WTC11 (cell line): ENCODE measurements at regions not wholly inside any gene's neighbourhood (a gene's known extent, or its start where the extent isn't known, plus 50 kb on each side); places are given as distances from the start of the nearest gene placed in this dataset.

ENCODE experiments used
- ATAC-seq: fragments of 200-7000 bp; cut with Tn5 transposase; 2 replicates; pipeline ENCODE4 v1.10.0; 2021; ENCODE audit warnings: mild to moderate bottlenecking, moderate library complexity
- CTCF ChIA-PET: fragments of 300-600 bp; sonication (Branson Sonifier 250); formaldehyde crosslinking; loops from one replicate; lab custom pipeline; 2021; ENCODE audit warnings: antibody characterized with exemption; lab: Charles Lee
- POLR2A ChIA-PET: fragments of 350-600 bp; sonication (Branson Sonifier 250); formaldehyde crosslinking; loops from one replicate; lab custom pipeline; 2021; ENCODE audit warnings: antibody characterized with exemption; lab: Charles Lee
- DNase-seq: peaks from one replicate; pipeline ENCODE4 v3.0.0; 2021; ENCODE audit warnings: low spot score
- H3K27ac Mint-ChIP-seq: 2 replicates; pipeline ENCODE4 v1.8.0; 2021; ENCODE audit warnings: mixed read lengths
- H3K27me3 Mint-ChIP-seq: 2 replicates; pipeline ENCODE4 v1.8.0; 2021; ENCODE audit warnings: low read depth, mild to moderate bottlenecking, moderate library complexity, mixed read lengths
- H3K36me3 Mint-ChIP-seq: 2 replicates; pipeline ENCODE4 v1.8.0; 2021; ENCODE audit warnings: mixed read lengths
- H3K4me1 Mint-ChIP-seq: 2 replicates; pipeline ENCODE4 v1.8.0; 2022; ENCODE audit warnings: mixed read lengths
- H3K4me3 Mint-ChIP-seq: 2 replicates; pipeline ENCODE4 v1.8.0; 2021; ENCODE audit warnings: mild to moderate bottlenecking, moderate library complexity, mixed read lengths
- H3K9me3 Mint-ChIP-seq: 2 replicates; pipeline ENCODE4 v1.8.0; 2021; ENCODE audit warnings: mixed read lengths
- ATF2 ChIP-seq: sonication (generic); formaldehyde crosslinking; IDR thresholded peaks from 2 replicates; pipeline ENCODE4 v1.8.1; 2022; ENCODE audit warnings: low read depth, missing genetic modification reagents, borderline replicate concordance
- E2F1 ChIP-seq: sonication (generic); formaldehyde crosslinking; IDR thresholded peaks from 2 replicates; pipeline ENCODE4 v1.8.0; 2022; ENCODE audit warnings: mild to moderate bottlenecking, missing genetic modification reagents
- EMX1 ChIP-seq: fragments of 250-450 bp; sonication (Bioruptor Pico); IDR thresholded peaks from 2 replicates; pipeline ENCODE4 v1.8.0; 2021; ENCODE audit warnings: mild to moderate bottlenecking
- ERG ChIP-seq: fragments of 250-450 bp; sonication (Bioruptor Pico); IDR thresholded peaks from 2 replicates; pipeline ENCODE4 v1.8.0; 2021; ENCODE audit warnings: mild to moderate bottlenecking
- ESRRA ChIP-seq: sonication (generic); formaldehyde crosslinking; IDR thresholded peaks from 2 replicates; pipeline ENCODE4 v1.8.1; 2022; ENCODE audit warnings: mild to moderate bottlenecking, missing genetic modification reagents, borderline replicate concordance
- FOXJ3 ChIP-seq: sonication (generic); formaldehyde crosslinking; IDR thresholded peaks from 2 replicates; pipeline ENCODE4 v1.9.0; 2021; ENCODE audit warnings: missing genetic modification reagents, mild to moderate bottlenecking, borderline replicate concordance
- FOXP1 ChIP-seq: sonication (generic); formaldehyde crosslinking; IDR thresholded peaks from 2 replicates; pipeline ENCODE4 v1.8.0; 2022; ENCODE audit warnings: missing genetic modification reagents, mild to moderate bottlenecking, moderate library complexity, borderline replicate concordance
- GABPB1 ChIP-seq: sonication (generic); formaldehyde crosslinking; IDR thresholded peaks from 2 replicates; pipeline ENCODE4 v1.8.1; 2023; ENCODE audit warnings: mild to moderate bottlenecking, missing genetic modification reagents
- GRHL2 ChIP-seq: fragments of 250-450 bp; sonication (Bioruptor Pico); IDR thresholded peaks from 2 replicates; pipeline ENCODE4 v1.8.0; 2022; ENCODE audit warnings: mild to moderate bottlenecking, moderate library complexity; ENCODE audit not compliant: insufficient replicate concordance, severe bottlenecking
- IRF1 ChIP-seq: sonication (generic); formaldehyde crosslinking; IDR thresholded peaks from 2 replicates; pipeline ENCODE4 v1.8.0; 2023; ENCODE audit warnings: missing genetic modification reagents
- JUN ChIP-seq: sonication (generic); formaldehyde crosslinking; IDR thresholded peaks from 2 replicates; pipeline ENCODE4 v1.8.0; 2023; ENCODE audit warnings: mild to moderate bottlenecking, missing genetic modification reagents
- MYBL2 ChIP-seq: sonication (generic); formaldehyde crosslinking; IDR thresholded peaks from 2 replicates; pipeline ENCODE4 v1.8.1; 2023; ENCODE audit warnings: mild to moderate bottlenecking, moderate library complexity, missing genetic modification reagents
- NFATC4 ChIP-seq: fragments of 250-450 bp; sonication (Bioruptor Pico); IDR thresholded peaks from 2 replicates; pipeline ENCODE4 v1.9.0; 2021; ENCODE audit warnings: mild to moderate bottlenecking
- TEAD4 ChIP-seq: sonication (generic); formaldehyde crosslinking; IDR thresholded peaks from 2 replicates; pipeline ENCODE4 v1.8.0; 2022; ENCODE audit warnings: mild to moderate bottlenecking, missing genetic modification reagents
- ZBTB21 ChIP-seq: sonication (generic); formaldehyde crosslinking; IDR thresholded peaks from 2 replicates; pipeline ENCODE4 v1.8.1; 2023; ENCODE audit warnings: mild to moderate bottlenecking, missing genetic modification reagents, borderline replicate concordance
- ZNF263 ChIP-seq: sonication (generic); formaldehyde crosslinking; IDR thresholded peaks from 2 replicates; pipeline ENCODE4 v1.8.1; 2022; ENCODE audit warnings: low read depth, mild to moderate bottlenecking, moderate library complexity, missing genetic modification reagents
- ZNF396 ChIP-seq: fragments of 250-450 bp; sonication (Bioruptor Pico); IDR thresholded peaks from 2 replicates; pipeline ENCODE4 v1.8.0; 2021; ENCODE audit warnings: mild to moderate bottlenecking, moderate library complexity, borderline replicate concordance
- ZNF512 ChIP-seq: sonication (generic); formaldehyde crosslinking; IDR thresholded peaks from 2 replicates; pipeline ENCODE4 v1.8.1; 2022; ENCODE audit warnings: missing genetic modification reagents, borderline replicate concordance
- TF ChIP-seq, protein P1 (sequence below): sonication (generic); formaldehyde crosslinking; IDR thresholded peaks from 2 replicates; pipeline ENCODE4 v1.8.0; 2023; ENCODE audit warnings: missing genetic modification reagents, mild to moderate bottlenecking, borderline replicate concordance

- TF ChIP-seq GABPB1 (CRISPR knock-in tag) = no peak
- no peak for TF ChIP-seq JUN (CRISPR knock-in tag)
- TF ChIP-seq ATF2 (CRISPR knock-in tag) = no peak
- no peak for TF ChIP-seq NFATC4
- TF ChIP-seq E2F1 (CRISPR knock-in tag) = no peak
- TF ChIP-seq TEAD4 (CRISPR knock-in tag) = no peak
- no peak for TF ChIP-seq MYBL2 (CRISPR knock-in tag)
- TF ChIP-seq ERG (CRISPR knock-in tag) = no peak
- no peak for TF ChIP-seq FOXP1 (CRISPR knock-in tag)
Measured at GRCh38 chr21:35163411-35163810, 114.3 kb upstream of the RUNX1 start (continued).

DNA sequence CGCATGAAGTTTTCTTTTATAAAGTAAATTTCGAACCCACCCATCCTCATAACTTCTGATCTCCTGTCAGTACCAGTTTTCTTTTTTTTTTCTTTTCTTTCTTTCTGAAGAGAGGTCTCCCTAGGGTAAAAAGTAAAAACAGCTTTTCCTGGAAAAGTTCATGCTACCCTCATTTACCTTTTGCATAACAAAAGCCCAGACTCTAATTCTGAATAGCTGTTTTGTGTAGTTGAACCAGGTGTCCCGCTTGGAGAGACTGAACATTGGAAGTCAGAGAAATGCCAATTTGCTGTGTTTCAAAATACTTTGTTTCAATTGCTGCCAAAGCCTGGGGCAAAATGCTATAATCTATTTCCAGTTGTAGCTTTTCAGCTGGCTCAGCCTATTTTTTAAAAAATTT is 113.7 kb upstream of the RUNX1 start:
- ChIA-PET POLR2A (no interaction called here), CTCF (no interaction called here)
- Mint-ChIP-seq H3K36me3 (peaks cover 14% of the 10 kb centered on the region), H3K9me3 (peaks cover 43% of the 10 kb centered on the region), H3K27me3 (peaks cover 2% of the 10 kb centered on the region; the same call in 1 of the 2 replicates), H3K4me3 (no peak overlapping the region; the same call in 1 of the 2 replicates), H3K4me1 (peaks cover 17% of the 10 kb centered on the region), H3K27ac (no peak overlapping the region)
- TF ChIP-seq IRF1 (CRISPR knock-in tag) (no peak), EMX1 (CRISPR knock-in tag) (no peak), ZNF512 (no peak), GRHL2 (CRISPR knock-in tag) (no peak), ZBTB21 (no peak), ZNF263 (no peak), ESRRA (no peak), ATF2 (CRISPR knock-in tag) (no peak), FOXJ3 (no peak), ZNF396 (CRISPR knock-in tag) (no peak)
- TF ChIP-seq, protein P1, sequence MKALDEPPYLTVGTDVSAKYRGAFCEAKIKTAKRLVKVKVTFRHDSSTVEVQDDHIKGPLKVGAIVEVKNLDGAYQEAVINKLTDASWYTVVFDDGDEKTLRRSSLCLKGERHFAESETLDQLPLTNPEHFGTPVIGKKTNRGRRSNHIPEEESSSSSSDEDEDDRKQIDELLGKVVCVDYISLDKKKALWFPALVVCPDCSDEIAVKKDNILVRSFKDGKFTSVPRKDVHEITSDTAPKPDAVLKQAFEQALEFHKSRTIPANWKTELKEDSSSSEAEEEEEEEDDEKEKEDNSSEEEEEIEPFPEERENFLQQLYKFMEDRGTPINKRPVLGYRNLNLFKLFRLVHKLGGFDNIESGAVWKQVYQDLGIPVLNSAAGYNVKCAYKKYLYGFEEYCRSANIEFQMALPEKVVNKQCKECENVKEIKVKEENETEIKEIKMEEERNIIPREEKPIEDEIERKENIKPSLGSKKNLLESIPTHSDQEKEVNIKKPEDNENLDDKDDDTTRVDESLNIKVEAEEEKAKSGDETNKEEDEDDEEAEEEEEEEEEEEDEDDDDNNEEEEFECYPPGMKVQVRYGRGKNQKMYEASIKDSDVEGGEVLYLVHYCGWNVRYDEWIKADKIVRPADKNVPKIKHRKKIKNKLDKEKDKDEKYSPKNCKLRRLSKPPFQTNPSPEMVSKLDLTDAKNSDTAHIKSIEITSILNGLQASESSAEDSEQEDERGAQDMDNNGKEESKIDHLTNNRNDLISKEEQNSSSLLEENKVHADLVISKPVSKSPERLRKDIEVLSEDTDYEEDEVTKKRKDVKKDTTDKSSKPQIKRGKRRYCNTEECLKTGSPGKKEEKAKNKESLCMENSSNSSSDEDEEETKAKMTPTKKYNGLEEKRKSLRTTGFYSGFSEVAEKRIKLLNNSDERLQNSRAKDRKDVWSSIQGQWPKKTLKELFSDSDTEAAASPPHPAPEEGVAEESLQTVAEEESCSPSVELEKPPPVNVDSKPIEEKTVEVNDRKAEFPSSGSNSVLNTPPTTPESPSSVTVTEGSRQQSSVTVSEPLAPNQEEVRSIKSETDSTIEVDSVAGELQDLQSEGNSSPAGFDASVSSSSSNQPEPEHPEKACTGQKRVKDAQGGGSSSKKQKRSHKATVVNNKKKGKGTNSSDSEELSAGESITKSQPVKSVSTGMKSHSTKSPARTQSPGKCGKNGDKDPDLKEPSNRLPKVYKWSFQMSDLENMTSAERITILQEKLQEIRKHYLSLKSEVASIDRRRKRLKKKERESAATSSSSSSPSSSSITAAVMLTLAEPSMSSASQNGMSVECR (CRISPR knock-in tag) = no peak
- DNase-seq = no peak
- no peak for ATAC-seq
